ENCODE measurements at regions not wholly inside any gene's neighbourhood (a gene's known extent, or its start where the extent isn't known, plus 50 kb on each side); places are given as distances from the start of the nearest gene placed in this dataset.

- H3K4me3 ChIP-seq (ENCODE audit: low read depth, low read length), result no peak overlapping the region
- TF ChIP-seq CTCF (IDR thresholded peaks at IDR 0.05; ENCODE audit: control insufficient read depth, extremely low read depth, insufficient read depth), result no peak
- DNase-seq (ENCODE audit: low read depth), result no peak
These were observed 468.2 kb downstream of the TBC1D4 start for GRCh38 chr13:75013818-75014217.

DNA sequence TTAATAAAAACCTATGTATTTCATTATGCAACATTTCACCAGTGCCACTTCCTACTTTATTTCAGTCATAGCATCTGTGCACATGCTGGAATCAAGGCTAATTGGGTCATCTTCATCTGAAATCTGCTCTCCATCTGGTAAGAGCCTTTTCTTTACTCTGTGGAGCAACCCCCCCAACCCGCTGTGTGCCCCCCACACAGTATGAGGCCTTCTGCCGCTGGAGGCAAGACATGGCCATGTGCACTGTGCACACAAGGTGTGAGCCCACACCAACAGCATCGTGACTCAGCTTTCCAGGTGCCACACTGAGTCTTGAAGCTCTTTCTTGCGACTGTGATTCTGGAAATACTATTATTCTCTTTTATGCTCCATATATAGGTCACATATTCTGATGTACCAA is 471.0 kb downstream of the TBC1D4 start:
- no peak for TF ChIP-seq CTCF (IDR thresholded peaks at IDR 0.05; ENCODE audit: control insufficient read depth, extremely low read depth, insufficient read depth)
- no peak overlapping the region for H3K4me3 ChIP-seq (ENCODE audit: low read depth, low read length)
- no peak for DNase-seq (ENCODE audit: low read depth)

DNA sequence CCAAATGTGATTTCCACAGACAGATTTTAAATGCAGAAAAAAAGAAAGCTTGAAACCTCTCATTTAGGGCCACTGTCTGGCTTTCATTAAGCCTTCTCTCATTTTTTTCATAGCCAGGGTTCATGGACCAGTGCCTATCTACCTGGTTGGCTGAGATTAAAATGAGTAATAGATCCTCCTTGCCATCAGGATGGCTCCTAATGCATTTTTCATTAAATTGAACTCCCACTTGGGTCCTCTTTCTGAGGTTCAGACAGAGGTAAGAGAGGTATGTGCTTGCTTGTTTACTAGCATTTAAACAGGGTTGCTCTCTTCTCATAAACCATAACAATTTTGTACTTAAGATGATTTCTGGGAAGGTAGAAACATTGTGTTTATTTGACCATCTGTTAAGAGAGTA is 473.0 kb downstream of the TBC1D4 start:
- no peak for TF ChIP-seq CTCF (IDR thresholded peaks at IDR 0.05; ENCODE audit: control insufficient read depth, extremely low read depth, insufficient read depth)

GRCh38 chr13:74990992-74991391 is 491.0 kb downstream of the TBC1D4 start:
- DNase-seq (ENCODE audit: low read depth), result no peak
- TF ChIP-seq CTCF (IDR thresholded peaks at IDR 0.05; ENCODE audit: control insufficient read depth, extremely low read depth, insufficient read depth), result no peak

More for the DNA sequence above, 473.0 kb downstream of the TBC1D4 start:
- DNase-seq (ENCODE audit: low read depth), result no peak
- H3K4me3 ChIP-seq (ENCODE audit: low read depth, low read length), result no peak overlapping the region

DNA sequence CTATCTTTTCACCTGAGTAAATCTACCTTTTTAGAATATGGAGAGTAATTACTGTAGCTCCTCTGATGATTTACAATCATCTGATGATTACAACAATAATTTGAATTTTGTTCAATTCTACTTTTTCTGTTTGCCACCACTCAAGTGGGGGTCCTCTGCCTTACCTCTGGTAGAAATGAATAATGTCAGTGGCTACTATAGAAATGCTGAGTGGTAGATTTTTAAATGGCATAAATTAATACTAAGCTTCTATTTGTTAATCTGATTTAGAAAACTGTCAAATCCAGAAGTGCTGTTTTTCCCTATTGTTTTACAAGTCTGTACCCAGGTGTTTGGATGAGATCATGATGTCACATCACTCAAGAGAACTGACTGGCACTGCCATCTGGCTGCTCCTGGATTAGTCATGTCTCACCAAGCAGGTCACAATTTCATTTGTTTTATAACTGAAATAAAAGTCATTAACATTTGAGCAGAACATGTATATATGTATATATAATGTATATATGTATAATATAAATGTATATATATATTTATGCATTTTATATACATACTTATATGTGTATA is 494.8 kb downstream of the TBC1D4 start:
- no peak for TF ChIP-seq CTCF (IDR thresholded peaks at IDR 0.05; ENCODE audit: control insufficient read depth, extremely low read depth, insufficient read depth)
- no peak for DNase-seq (ENCODE audit: low read depth)
- no peak overlapping the region for H3K4me3 ChIP-seq (ENCODE audit: low read depth, low read length)

More at GRCh38 chr13:74990992-74991391, 491.0 kb downstream of the TBC1D4 start:
- no peak overlapping the region for H3K4me3 ChIP-seq (ENCODE audit: low read depth, low read length)

DNA sequence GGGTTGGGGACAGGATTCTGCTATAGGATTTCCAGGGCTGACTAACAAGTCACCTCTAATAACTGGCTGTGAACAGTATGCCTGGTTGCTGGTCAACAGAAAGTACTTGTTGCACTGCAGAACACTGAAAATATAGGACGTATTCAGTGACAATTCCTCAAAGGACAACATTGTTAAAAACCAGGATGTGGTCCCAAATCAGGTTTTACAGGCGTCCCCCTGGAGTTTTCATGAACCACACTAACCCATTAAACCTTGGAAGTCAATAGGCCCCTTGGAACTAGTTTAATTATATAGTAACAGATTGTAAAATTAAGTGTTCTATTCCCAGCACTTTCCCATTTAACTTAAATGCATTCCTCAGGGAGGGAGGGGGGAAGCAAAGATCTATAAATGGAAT is 495.4 kb downstream of the TBC1D4 start:
- DNase-seq (ENCODE audit: low read depth), result no peak
- H3K4me3 ChIP-seq (ENCODE audit: low read depth, low read length), result no peak overlapping the region
- no peak for TF ChIP-seq CTCF (IDR thresholded peaks at IDR 0.05; ENCODE audit: control insufficient read depth, extremely low read depth, insufficient read depth)

GRCh38 chr13:74979703-74980102 is 502.3 kb downstream of the TBC1D4 start:
- no peak for TF ChIP-seq CTCF (IDR thresholded peaks at IDR 0.05; ENCODE audit: control insufficient read depth, extremely low read depth, insufficient read depth)
- DNase-seq (ENCODE audit: low read depth), result peak; percentile 69
- H3K4me3 ChIP-seq (ENCODE audit: low read depth, low read length), result no peak overlapping the region

All from LNCaP clone FGC (cell line).